NCI-H146 treated with DMSO at 0.1 percent for 48 hours (cell line): ENCODE measurements at regions not wholly inside any gene's neighbourhood (a gene's known extent, or its start where the extent isn't known, plus 50 kb on each side); places are given as distances from the start of the nearest gene placed in this dataset.

Experiments used
- DNase-seq: peaks from one replicate; lab custom pipeline; 2025; ENCODE audit not compliant: unreplicated experiment; lab: John Stamatoyannopoulos, UW

DNA sequence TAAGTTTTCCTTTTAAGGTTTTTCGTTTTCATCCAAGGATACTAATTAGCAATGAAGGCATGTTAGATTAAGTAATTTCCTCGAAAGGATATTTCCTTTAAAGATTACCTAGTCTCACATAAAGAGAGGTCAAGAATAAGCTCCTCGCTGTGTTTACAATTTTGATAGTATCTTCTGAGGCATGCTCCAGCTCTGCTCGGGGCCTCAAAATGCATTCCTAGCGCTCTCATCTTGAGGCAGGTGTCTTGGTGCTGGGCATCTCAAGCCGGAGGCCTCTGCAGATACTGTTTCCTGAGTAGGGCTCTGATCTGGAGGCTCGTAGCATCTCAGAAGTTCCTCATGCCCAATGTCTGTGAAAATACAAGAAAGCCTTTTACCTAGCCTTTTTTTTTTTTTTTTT, 128.6 kb upstream of the SNX19 start:
- no peak for DNase-seq

- no peak for DNase-seq
Measured at GRCh38 chr11:131052367-131052766, 136.1 kb upstream of the SNX19 start.

GRCh38 chr11:131056036-131056435, 139.8 kb upstream of the SNX19 start:
- DNase-seq, result no peak

DNA sequence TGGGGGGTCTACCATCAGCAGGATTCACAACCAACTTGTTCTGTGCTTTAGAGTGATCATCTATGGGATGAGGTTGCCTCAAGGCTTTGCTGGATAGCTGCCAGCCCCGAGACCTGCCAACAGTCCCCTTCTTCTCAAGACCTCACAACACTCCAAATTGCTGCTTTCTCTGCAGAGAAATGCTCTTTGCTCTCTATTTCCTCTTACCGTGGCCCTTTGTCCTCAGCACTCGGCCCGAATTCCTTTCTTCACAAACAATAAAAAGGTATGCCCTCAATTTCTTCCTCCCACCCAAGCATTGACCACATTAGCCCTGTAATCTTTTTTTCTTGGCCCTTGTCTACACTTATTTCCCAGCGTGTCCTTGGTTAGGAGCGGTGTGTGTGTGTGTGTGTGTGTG, 147.4 kb upstream of the SNX19 start:
- no peak for DNase-seq

GRCh38 chr11:131064373-131064991, 148.2 kb upstream of the SNX19 start:
- DNase-seq, result peak; percentile 1

DNA sequence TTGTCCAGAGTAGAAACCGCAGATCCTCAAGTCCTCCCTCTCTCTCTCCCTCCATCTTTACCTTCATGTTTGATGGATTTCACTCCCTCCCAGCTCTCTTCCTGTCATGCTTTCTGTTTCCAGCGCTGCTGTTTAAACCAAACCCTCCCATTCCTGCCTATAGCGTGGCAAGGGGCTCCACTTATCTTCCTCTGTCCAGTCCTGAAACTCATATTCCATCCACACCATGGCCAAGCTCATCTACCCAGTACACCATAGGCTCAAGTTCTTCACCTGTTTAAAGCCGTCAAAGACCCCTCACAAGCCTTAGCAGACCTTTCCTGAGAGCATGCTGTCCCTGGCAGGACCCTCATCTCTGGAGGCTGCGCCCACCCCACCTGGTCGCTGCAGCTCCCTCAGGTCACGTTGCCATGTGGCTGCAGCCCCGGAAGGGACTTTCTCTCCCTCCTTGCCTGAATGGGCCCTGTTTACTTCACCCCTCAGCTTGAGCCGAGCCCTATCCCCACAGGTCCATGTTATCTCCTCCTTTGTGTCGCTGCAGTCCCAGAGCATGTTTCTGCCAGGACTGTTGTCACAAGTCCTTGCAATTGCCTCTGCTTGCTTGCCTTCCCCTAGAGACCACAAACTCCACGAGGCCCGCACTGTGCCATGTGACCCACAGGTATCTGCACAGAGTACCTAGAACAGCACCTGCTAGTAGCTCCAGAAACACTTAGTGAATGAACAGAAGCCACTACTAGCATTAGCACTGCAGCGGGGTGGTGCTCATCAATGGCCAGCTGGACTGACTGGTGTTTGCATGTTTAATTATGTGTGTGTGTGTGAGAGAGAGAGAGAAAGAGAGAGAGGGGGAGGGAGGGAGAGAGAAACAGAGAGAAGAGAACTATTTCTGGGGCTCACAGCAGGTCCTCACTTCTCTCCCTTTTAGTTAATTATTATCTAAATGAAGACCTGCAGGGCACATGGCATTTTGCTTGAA, 149.4 kb upstream of the SNX19 start:
- DNase-seq, result no peak

GRCh38 chr11:131066551-131066950, 150.3 kb upstream of the SNX19 start:
- no peak for DNase-seq

- DNase-seq, result no peak
Measured at GRCh38 chr11:131070365-131070764, 154.1 kb upstream of the SNX19 start.

- no peak for DNase-seq
Measured at GRCh38 chr11:131073167-131073566, 156.9 kb upstream of the SNX19 start.

DNA sequence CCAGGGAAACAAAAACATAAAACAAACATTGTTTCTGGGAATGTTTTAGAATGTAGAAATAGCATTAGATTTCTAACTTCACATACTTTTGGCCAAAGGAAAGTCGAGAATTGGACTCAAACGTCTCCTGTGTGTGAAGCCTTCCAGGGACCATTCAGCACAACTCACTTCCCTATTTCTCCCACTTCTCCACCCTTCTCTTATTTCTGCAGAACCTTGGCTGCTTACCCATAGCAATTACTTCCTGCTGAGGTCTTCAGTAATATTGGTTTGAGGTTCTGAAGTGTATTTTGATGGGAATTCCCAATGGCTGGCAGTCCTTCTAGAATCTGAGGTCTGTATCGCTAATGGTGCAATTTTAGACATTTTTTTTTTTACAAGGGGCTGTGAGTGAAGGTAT, 158.3 kb upstream of the SNX19 start:
- DNase-seq, result no peak

- DNase-seq, result no peak
Measured at GRCh38 chr11:131077340-131077739, 161.1 kb upstream of the SNX19 start.

DNA sequence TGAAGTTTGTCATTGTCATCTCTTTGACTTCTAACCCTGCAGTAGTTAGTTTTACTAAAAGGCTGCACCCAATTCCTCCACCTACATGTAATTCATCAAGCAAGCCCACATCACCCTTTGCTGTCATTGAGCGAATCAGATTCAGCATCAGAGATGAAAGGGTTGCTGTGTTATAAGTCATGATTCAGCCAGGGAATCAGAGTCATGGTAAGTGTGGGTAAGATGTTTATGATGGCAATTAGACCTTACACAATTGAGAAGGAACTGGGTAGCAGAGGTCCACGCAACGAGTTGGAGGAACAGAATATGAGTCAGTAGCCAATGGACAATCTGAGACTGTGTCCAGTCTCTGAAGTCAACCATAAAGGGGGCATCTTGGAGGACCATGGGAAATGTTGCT, 162.8 kb upstream of the SNX19 start:
- no peak for DNase-seq

DNA sequence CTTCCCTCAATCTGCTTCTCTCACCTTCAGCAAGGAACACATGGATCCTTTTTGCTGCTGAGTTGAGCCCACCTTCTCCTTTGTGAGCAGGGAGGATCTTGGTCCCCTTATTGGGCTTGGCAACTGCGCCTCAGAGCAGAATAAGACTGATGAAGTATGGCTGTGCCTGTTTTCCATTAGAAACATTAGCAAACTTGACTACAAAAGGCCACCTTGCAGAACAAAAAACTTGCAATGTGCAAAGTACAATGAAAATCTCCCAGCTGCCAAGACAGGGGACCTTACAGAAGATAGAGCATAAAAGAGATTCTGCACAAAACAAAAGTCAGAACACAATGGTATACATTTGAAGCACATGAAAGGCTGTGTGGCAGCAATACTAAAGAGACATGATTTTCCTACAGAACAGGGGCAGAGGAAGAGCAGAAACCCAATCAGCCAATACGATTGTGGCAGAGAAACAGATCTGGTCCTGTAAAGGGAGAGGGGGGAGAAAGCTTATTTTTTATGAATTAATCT, 173.5 kb upstream of the SNX19 start:
- DNase-seq, result no peak

DNA sequence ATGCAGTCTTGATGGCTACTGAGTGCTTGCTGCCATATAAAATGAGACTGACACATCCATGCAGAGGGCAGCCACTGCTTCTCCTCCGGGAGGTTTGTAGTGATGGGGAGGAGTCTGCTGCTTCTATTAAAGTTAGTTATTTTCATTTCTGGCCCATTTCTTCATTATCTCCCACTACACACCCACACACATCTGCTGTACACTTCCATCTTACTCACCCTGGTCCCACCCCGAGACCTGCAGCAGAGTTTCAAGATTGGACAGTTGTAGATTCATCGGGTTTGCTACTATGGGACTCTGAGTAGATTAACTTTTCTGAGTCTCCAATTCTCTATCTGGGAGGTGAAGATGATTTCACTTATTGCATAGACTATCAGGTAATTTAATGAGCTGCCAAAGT, 176.2 kb upstream of the SNX19 start:
- no peak for DNase-seq

- no peak for DNase-seq
Measured at GRCh38 chr11:131094827-131095226, 178.5 kb upstream of the SNX19 start.

- DNase-seq, result no peak
Measured at GRCh38 chr11:131095511-131096185, 179.4 kb upstream of the SNX19 start.

GRCh38 chr11:131099013-131099412, 182.7 kb upstream of the SNX19 start:
- no peak for DNase-seq

- no peak for DNase-seq
Measured at GRCh38 chr11:131099746-131100145, 183.5 kb upstream of the SNX19 start.

DNA sequence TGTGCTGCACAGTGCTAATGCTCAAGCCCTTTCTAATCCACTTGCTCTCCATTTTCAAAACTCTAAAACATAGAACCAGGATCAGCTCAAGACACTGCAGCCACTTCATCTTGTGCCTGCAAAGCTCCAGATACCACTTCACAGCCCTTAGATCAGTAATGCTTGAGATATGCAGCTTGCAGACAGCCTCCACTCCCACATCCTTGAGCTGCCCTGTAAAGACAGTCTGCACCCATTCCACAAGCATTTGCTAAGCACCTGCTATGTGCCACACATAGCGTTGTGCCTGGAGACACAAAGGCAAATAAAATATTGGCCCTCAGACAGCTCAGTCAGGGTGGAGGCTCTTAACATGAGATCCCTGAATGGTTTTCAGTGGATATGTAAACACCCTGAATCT, 192.5 kb upstream of the SNX19 start:
- no peak for DNase-seq

GRCh38 chr11:131109257-131109656, 193.0 kb upstream of the SNX19 start:
- DNase-seq, result no peak

DNA sequence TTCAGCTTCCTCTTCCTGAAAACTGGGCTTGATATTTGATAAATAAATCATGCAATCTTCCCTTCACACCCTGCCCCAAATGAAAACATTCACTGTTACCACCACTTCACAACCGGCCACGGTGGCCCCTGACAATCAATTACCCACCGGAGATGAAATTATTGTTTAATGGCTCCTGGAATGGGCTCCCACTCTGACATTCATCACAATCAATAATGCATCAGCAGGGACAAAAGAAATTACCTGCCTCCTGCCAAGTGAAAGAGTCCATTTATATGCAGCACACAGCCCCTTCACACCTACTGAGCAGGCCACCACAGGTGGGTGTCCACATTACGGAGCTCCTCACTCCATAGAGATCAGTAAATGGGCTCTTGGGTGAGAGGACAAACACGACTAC, 193.5 kb upstream of the SNX19 start:
- no peak for DNase-seq

GRCh38 chr11:131111775-131112174, 195.5 kb upstream of the SNX19 start:
- no peak for DNase-seq
